ENCODE measurements at regions not wholly inside any gene's neighbourhood (a gene's known extent, or its start where the extent isn't known, plus 50 kb on each side); places are given as distances from the start of the nearest gene placed in this dataset.

DNA sequence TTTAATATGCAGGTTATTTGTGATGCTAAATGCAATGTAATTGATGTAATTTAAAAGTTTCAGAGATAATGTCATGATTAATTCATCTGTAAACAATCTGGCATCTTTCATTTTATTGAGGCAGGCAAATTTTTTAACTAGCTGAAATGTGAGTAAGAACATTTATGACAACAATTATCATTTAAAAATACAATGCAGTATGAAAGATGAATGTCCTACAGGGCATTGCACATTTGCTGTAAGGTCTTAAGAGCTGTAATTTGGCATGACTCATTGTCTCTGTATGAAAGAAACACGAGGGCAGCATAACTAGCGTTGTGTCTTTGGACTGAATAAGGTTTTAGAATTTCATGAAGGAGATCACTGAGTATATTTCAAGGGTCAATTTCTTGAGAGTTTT lies 642.8 kb downstream of the PLA2G4A start:
- TF ChIP-seq, protein P1, sequence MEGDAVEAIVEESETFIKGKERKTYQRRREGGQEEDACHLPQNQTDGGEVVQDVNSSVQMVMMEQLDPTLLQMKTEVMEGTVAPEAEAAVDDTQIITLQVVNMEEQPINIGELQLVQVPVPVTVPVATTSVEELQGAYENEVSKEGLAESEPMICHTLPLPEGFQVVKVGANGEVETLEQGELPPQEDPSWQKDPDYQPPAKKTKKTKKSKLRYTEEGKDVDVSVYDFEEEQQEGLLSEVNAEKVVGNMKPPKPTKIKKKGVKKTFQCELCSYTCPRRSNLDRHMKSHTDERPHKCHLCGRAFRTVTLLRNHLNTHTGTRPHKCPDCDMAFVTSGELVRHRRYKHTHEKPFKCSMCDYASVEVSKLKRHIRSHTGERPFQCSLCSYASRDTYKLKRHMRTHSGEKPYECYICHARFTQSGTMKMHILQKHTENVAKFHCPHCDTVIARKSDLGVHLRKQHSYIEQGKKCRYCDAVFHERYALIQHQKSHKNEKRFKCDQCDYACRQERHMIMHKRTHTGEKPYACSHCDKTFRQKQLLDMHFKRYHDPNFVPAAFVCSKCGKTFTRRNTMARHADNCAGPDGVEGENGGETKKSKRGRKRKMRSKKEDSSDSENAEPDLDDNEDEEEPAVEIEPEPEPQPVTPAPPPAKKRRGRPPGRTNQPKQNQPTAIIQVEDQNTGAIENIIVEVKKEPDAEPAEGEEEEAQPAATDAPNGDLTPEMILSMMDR (IDR thresholded peaks at IDR 0.05; ENCODE audit: extremely low read depth, missing control alignments): no peak
- DNase-seq (ENCODE audit: low spot score): no peak

DNA sequence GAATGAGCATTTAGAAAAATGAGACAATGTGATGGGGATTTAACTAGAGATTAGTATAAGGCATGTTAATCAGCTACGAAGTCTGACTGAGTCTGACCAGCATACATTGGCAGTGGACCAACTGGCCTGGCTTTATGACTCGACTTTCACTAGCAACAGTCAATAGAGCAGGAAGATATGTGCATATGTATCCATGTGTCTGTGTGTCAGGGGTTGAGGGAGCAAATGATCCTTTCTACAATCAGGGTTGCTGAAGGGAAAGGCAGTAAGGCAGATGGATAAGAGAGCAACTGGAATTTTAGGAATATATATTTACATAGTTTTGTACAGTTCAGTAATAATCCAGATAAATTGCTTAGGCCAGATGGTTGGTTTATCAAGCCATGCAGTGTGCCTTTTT lies 645.6 kb downstream of the PLA2G4A start:
- TF ChIP-seq, protein P1 (IDR thresholded peaks at IDR 0.05; ENCODE audit: extremely low read depth, missing control alignments): no peak
- DNase-seq (ENCODE audit: low spot score): no peak

DNA sequence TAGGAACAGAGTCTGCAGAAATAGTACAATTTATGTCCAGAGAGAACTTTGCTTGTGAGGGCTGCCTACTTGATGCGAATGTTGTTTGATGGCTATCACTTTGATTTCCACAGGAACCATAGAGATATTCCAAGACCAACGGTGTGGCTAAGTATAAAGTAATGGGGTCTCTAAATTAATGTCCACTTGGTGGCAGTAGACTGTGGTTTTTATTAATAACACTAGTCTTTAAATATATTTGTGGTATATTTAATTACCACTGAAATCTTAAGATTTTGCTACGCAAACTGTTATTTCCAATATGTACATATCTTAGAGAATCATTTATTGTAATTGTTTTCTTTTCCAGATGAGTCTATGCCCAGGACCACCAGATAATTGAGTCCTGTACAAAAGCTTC lies 647.9 kb downstream of the PLA2G4A start:
- no peak for DNase-seq (ENCODE audit: low spot score)

DNA sequence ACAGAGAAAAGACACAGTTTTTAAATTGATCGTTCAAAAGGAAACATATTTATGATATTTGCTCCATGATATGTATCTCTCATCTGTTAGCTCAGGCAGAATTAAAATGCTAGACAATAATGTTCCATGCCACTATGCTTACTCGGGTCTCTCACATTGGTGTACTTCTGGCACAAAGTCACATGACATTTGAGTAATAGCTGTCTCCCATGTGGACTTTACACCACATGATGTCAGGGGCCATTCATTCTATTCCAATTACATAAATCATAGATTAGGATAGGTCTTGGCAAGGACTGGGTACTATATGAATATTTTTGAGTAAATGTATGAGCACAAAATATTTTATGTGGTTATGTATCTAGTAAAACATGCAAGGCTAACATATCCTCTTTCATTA lies 648.4 kb downstream of the PLA2G4A start:
- TF ChIP-seq, protein P1 (IDR thresholded peaks at IDR 0.05; ENCODE audit: extremely low read depth, missing control alignments): no peak
- no peak for DNase-seq (ENCODE audit: low spot score)

More for the DNA sequence above, 647.9 kb downstream of the PLA2G4A start:
- TF ChIP-seq, protein P1 (IDR thresholded peaks at IDR 0.05; ENCODE audit: extremely low read depth, missing control alignments): no peak

DNA sequence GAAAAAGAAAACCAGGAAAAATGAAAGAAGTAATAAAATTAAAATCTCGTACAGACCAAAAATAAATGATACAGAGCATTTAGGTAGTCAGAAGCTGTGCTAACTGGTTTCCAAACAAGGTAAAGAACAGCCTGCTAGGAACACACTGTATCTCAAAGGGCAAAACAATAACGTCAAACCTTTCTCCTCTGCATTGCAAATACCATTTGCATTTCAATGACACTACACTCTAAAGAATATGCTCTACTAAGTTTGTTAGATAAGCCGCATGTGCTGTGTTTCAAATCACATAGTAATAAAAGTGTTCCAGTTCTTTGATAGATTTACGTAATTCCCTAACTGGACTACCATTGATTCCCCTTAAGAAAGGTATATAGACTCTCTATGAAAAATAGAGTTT lies 648.8 kb downstream of the PLA2G4A start:
- DNase-seq (ENCODE audit: low spot score): no peak
- TF ChIP-seq, protein P1 (IDR thresholded peaks at IDR 0.05; ENCODE audit: extremely low read depth, missing control alignments): no peak

DNA sequence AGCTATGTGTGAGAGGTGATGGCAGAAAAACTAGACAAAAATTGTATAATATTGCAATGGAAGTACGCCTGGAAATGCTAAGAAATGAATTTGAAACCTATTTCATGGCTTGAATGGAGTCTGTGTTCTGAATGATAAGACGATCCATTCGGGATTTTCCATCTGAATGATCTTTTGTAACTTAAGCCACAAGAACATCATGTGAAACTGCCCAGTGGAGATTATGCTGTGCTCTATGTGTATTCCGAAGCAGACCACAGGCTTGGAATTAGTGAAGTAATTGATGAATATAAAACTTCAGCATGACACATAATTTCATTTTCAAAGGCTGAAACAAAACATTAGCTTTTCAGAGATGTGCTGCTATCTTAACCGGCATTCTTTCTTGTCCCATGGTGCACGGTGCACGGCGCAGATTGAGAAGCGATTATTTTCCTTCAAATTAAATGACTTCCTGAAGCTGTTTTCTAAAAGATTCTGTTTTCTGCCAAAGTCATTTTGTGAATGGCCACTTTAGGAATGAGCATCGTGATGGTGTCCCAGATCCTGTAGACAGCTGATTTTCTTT lies 652.9 kb downstream of the PLA2G4A start:
- TF ChIP-seq, protein P1 (IDR thresholded peaks at IDR 0.05; ENCODE audit: extremely low read depth, missing control alignments): no peak
- DNase-seq (ENCODE audit: low spot score): no peak

DNA sequence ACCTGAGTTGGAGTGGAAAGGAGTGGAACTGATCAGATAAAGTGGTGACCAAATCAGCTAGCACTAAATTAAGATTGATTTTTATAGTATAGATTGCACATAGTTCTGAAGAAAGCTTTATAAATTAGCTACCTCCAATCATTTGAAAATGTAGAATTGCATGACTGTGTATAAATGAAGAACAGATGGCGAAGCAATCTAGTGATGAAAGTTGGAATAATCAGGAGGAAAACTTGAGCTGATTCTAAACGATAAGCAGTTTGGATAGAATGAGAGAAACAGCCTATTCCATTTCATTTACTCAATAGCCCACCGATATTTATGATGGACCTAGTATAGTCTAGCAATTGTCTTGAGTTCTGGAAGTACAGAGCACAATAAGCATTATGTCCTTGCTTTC lies 661.5 kb downstream of the PLA2G4A start:
- no peak for DNase-seq (ENCODE audit: low spot score)

More for the DNA sequence above, 661.5 kb downstream of the PLA2G4A start:
- TF ChIP-seq, protein P1 (IDR thresholded peaks at IDR 0.05; ENCODE audit: extremely low read depth, missing control alignments): no peak
